NCI-H774 (cell line): ENCODE measurements at regions not wholly inside any gene's neighbourhood (a gene's known extent, or its start where the extent isn't known, plus 50 kb on each side); places are given as distances from the start of the nearest gene placed in this dataset.
"Not testable (repeated sequence)": the region's sequence is repeated elsewhere in the genome, so short reads cannot be mapped to it uniquely, and the experiment has no call there.

ENCODE experiments used
- DNase-seq: peaks from one replicate; lab custom pipeline; 2025; lab: John Stamatoyannopoulos, UW

DNA sequence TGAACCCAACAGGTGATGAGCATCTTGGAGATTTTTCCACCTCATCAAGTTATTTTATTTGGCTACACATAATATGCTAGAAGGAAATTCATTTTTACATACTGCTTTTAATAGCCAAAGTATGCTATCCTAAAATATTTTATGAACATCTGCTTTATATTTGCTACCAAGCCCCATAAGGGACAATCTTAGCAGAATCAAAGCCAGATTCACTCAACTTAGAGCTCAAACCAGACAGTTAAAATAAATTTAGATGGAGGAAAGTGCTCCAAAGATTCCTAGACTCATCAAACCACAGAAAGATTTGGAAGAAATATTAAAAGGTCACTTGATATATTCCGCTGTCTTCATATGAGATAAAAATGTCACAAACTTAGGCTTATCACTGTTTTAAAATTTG lies 637.1 kb upstream of the CCNG1 start:
- no peak for DNase-seq

DNA sequence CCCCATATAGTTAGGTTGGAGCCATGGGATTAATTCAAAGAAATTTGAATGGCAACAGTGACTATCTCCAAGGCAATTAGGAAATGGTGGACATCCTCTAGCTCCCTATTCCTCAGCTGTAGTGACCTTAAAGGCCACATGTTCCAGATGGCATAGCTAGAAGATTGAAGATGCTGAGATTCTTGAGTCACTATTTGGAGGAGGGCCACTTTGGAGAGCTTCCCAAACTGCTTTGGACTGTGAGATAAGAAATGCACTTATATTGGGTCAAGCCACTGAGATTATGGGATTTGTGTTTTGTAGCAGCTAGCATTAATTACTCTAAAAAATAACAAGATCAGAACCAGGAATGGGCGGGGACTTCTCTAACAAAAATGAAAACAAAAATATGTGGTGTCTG lies 636.2 kb upstream of the CCNG1 start:
- no peak for DNase-seq

DNA sequence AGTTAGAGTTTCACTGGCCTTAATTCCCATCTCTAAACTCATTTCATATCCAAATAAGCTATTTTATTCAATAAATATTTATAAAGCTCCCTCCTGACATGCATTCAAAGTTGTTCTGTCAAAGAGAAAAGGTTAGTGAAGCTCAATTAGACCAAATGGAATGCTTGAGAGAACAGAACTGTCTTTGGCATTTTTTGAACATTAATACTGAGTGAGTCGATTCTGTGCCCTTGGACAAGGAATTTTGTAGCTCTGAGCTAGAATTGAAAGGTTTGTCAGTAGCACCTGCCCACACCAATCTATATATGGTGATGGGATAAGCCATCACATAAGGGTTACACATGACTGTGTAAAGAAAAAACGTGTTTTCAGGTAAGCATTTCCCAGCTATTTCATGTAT lies 631.2 kb upstream of the CCNG1 start:
- no peak for DNase-seq

DNA sequence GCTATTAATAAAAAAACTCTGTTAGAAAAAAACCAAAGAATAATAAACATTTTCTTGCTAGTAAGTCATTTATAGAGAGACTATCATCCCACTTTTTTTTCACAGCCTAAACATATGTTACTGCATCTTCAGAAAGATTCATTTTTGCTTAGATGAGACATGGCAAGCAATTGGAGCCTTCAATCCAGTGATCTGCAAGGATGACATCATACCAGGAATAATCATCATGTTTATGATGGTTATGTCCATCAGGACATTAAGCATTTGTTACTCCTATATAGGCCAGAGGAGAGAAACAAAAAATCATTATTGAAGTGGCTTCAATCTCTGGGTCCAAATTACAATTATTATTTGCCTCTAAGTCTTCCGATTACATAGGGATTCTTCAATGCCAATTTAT lies 626.3 kb upstream of the CCNG1 start:
- no peak for DNase-seq

DNA sequence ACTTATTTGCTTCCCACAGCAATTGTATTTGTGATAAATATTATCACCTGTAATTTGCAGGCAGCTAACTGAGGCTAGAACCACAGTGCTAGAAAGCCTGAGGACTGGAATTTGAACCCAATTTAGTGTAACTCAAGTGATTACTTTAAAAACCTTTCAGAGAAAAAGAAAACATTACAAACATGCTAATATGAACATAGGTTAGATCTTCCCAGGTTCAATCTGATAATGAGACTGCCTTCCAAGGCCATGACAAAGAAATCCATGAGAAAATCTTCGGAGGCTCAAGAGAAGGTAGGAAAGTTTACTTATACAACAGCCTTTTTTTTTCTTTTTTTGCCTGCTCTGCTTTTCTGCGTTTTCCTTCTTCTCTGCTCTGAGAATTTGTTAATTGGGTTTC lies 620.6 kb upstream of the CCNG1 start:
- no peak for DNase-seq

DNA sequence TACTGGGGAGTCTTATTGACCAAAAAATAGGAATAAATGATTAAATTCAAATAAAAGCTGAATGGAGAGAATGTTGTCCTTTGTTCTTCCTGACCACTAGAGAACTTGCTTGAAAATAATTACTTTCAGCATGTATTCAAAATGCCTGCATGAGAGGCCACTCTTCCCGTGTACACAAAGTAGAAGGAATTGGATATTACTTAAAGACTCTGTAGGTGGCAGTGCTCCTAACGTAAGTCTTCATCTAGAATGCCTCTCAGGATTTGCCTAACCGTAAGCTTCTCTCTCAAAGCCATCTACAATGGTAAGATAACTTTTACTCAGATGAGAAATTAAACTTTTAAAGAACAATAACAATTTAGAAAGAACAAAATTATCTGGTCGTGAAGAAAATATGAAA lies 620.0 kb upstream of the CCNG1 start:
- no peak for DNase-seq

DNA sequence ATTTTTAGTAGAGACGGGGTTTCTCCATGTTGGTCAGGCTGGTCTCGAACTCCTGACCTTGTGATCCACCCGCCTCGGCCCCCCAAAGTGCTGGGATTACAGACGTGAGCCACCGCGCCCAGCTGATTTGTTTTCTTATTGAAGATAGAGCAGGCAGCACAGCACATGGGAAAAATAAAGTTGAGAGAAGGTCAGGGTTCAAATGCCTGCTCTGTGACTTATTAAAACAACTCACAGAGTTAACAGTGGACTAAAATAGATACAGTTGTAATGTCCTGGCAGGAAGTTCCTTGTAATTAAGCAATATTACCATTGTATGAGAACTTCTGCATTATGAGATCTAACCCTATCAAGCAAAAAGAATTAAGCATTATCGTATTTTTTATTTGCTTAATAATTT lies 615.7 kb upstream of the CCNG1 start:
- not testable (repeated sequence) for DNase-seq

DNA sequence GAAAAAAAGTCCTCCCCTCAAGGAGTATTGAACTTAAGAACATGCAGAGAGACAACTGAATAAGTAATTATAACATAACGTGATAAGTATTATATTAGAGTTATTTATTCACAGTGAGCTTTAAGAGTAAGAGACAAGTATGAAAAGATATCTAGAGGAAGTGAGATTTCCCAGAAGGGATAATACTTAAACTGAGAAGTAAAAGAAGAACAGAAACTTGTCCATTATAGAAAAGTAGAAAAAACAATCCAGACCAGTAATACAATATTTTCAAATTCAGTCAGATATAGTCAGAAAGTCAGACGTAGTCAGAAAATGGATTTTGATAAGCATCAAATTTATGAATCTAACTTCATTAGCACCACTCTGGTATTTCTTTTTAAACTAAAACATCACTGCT lies 613.0 kb upstream of the CCNG1 start:
- DNase-seq: no peak

DNA sequence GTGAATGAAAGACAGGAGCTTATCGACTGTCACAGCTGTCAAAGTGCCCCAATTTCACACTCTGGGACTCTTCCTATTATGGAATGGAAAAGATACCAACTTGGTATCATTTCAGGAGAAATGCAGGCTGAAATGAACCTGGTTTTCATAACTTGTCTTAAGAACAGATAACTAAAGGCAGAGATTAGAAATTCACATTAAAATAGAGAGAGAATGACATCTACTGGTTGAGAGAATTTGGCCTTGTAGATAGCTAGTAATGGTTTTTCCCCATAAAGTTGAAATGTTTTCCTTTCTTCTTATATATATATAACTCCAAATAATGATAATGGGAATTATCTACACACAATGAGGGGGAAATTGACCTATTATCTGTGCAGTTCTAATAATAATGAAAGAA lies 600.2 kb upstream of the CCNG1 start:
- DNase-seq: no peak

DNA sequence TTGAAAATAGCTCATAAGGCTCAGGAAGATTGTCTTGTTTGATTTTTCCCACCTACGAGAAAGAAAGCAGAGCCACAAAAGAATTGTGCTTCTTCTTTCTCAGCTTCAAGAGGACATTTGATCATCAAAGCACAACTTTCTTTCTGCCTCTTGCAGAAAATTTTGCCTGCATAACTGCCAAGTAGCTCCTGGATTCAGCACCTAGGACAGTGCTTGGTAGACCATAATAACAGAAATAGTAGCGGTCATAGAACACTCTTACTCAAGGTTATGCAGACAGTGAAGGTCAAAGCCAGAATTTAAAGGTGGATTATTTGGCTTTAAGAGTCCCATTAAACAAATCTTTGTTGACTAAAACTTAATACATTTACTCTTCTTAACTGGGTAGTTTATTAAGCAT lies 594.7 kb upstream of the CCNG1 start:
- no peak for DNase-seq

DNA sequence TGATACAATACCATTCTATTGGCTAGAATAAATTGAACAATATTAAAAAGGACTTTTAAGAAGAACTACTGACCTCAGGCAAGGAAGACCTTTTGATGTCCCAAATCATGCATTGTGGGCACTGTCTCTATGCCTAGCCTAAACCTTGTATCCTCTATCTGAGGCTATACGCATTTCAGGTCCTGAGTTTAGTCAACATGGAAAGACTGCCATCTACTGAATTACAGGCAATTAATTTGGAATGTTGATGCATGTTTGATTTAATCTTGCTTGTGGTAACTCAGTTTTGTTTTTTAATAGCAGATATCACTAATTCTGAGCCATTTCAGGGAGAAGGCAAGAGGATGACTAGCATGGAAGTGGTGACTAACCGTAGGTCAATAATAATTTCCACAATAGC lies 585.3 kb upstream of the CCNG1 start:
- DNase-seq: no peak

DNA sequence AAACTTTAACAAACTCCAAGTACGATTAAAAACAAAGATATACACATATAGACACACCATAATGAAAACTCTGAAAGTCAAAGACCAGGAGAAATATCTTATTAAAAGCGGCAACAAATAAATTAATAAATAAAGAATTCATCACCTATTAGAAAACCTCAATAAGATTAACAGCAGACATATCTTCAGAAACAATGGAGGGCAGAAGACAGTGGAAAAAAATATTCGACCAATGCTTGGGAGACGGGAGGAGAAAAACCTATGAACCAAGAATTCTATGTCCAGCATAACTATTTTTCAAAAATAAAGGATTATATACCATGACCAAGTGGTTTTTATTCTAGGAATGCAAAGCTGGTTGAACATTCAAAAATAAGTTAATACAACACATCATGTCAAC lies 578.6 kb upstream of the CCNG1 start:
- no peak for DNase-seq

DNA sequence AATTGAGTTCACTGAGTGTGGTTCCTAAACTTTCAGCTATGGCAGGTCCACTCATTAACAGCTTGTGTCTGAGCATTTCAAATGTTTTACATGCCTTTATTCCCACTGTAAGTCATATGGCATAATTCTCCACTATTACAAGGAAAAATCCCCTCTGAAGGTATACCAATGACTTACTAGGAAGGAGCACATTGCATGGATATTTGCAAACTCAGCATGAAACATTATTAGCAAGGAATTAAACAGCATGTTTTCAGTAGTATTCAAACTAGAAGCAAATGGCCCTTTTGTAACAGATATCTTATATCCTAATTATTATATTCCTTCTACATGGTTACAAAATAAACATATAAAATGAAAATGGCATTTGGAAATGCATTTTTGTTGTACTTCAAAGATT lies 566.4 kb upstream of the CCNG1 start:
- DNase-seq: no peak

DNA sequence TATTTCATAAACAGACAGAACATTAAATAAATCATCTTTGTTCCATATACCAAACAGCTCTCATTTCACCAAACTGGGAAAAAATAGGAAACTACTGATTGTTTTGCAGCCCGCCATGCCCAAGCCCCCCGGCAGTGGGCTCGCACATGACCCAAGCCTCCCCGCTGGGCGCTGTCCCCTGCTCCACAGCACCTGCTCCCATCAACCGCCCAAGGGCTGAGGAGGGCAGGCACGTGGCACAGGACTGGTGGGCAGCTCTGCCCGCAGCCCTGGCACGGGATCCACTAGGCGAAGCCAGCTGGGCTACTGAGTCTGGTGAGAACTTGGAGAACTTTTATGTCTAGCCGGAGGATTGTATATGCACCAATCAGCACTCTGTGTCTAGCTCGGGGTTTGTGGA lies 554.8 kb upstream of the CCNG1 start:
- DNase-seq: no peak

DNA sequence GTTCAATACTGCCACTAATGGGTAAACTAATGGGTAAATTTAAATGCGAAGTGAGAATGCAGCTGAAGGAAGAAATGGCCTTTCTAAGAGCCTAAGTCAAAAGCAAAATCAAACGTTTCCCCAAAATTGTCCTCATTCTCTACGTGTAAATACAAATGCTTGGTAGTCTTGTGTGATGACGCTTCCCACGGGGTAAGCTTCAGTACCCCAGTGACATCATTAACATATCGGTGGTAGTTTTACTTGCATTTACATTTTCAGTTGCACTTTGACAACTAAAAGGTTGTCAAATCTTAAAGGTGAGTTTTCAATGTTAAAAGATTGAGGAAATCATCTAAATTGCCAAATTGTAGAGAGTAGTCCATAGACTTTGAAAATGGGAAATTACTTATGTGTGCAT lies 550.7 kb upstream of the CCNG1 start:
- DNase-seq: no peak

DNA sequence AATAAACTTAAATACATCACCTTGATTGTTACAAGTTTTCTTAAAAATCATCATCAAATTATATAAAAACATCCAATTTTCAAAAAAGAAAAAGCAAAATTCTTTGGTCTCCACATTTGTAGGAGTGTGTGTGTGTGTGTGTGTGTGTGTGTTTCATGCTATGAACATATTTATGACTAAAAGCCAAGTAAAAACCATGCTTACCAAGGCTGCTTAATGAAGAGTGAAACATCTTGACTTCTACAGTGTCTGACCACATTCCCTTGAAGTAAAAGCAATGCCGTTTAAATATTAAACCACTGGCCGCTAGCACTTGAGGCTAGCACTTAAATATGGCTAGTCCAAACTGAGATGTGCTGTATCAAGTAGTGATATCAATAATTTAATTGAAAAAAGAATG lies 549.1 kb upstream of the CCNG1 start:
- DNase-seq: no peak

DNA sequence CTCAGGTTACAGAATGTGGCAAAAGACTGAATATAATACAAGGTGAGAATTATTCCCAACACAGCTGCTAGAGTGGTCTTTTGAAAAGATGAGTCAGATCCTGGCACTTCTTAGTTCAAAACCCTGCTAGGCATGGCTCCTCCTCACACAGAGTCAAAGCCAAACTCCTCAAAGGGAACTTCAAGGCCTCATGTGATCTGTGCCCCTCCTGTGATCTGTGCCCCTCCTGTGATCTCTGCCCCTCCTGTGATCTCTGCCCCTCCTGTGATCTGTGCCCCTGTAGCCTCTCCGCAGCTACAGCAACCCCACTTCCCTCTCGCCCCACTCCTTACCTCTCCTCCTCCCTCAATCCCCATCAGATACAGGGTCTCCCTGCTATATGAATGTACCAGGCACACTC lies 525.5 kb upstream of the CCNG1 start:
- DNase-seq: no peak

DNA sequence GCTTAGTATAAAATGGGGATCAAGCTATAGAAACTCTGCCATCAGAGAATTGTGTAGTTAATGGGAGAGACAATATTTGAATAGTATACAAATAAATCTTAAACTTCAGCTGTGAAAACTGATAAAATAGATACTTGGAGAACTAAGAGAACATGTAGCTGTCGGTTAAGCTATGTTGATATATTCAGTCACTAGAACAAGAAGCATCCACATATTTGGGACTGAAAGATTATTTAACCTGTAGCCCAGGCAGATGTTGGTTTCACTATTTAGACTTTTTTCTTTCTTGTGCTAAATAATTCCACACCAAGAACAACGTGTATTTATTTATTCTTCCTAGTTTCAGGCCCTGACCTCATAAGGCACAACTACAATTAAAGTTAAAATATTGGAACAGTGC lies 521.0 kb upstream of the CCNG1 start:
- no peak for DNase-seq

DNA sequence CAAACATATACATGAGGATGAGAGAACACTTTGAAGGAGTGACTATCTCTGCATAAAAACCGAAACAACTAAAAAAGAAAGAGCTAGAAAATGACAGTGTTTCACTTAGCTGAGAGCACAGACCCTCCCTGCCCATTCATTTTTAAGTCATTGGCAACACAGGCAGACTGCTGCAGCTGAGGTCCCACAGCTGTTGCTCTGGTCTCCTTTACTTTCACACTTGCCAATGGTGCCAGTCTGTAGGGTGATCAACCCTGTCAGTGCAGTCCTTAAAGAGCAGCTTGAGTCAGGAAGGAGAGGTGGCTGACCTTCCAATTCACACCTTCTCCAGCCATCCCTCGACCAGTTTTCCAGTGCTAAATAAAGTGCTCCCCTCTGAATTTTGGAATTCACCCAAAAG lies 508.3 kb upstream of the CCNG1 start:
- no peak for DNase-seq

DNA sequence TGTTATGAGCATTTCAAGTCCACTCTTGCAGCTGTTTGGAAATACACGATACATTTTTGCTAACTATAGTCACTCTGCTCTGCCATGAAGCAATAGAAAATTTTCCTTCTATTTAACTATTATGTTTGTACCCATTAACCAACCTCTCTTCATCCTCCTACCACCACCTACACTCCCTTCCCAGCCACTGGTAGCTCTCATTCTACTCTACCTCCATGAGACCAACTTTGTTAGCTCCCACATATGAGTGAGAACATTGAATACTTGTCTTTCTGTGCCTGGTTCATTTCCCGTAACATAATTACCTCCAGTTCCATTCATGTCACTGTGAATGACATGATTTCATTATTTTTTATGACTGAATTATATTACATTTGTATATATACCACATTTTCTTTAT lies 505.9 kb upstream of the CCNG1 start:
- no peak for DNase-seq

DNA sequence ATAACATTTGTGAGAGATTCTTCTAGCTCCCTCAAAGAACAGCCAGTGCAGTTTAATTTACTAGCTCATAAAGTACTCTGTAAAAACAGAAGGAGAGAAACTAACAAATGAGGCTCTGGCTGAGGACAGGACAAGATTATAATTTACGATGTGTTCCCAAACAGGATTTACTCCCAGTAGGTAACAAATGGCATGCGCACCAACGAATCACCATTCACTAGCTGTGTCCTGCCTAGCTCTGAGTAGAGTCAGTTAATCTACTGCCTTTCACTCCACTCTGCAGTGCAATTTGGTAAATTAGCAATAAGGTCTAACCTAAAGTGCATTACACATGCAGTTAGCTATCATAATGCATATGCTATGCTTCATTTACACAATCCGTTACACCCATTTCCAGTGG lies 497.4 kb upstream of the CCNG1 start:
- no peak for DNase-seq

DNA sequence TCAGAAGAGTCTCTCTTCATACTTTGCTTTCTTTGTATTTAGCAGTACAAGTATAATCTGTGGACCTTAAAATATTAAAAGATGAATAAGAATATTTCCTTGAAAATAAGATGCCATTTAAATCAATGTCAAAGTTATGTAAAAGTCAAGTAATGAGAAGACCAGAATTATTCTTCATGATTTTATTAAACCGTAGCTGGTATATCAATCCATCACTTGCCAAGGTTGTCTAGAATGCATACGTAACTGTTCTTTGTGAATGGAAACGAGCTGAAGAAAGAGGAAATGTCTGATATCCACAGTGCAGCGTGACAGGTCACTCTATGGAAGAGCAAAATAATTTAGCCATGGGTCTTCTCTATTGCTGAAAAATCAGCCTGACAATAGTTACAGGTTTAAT lies 488.7 kb upstream of the CCNG1 start:
- DNase-seq: no peak

DNA sequence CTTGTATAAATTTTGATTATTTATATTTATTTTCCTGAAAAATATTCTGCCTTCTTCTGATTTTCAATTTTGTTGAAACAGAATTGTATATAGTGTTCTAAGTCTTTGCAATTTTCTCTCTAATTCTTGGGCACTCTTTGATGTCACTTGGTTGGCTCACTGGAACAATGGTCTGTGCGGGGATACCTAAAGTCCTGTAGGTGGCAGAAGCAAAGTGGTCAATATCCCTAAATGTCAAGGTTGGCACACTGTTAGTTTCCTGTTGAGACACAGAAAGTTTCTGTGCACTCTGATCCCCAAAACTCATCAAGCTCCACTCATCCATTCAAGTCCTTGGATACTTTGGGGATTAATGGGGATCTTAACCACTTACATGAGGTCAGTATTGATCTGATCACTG lies 480.8 kb upstream of the CCNG1 start:
- no peak for DNase-seq

DNA sequence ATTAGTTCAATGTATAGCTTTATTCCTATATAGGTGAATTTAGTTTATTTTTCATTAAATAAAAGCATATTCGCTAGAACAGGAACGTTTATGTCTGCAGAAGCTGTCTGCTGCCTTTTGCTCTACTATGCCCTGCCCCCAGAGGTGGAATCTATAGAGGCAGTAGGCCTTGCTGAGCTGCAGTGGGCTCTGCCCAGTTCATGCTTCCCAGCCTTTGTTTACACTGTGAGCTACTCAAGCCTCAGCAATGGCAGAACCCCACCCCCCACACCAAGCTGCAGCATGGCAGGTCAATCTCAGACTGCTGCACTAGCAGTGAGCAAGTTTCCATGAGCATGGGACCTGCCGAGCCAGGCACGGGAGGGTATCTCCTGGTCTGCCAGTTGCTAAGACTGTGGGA lies 473.3 kb upstream of the CCNG1 start:
- not testable (repeated sequence) for DNase-seq

DNA sequence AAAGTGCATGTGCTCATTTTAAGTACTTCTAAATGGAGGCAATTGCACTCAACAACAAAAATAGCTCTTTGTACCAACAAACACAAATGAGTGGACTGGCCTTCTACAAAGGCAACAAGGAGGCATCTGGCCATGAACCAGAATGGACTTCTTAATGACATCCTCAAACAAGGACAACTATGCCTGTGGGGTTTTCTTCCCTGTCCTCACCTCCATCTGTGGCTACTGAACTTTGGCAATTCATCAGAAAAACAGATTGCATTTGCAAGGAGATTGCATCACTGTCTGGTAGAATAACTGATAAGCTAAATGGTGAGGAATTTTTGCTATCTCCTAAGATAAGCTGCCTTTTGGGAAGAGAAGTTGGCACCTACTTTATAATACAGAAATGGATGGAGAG lies 447.3 kb upstream of the CCNG1 start:
- DNase-seq: no peak
